HepG2 (cell line): ENCODE measurements at regions not wholly inside any gene's neighbourhood (a gene's known extent, or its start where the extent isn't known, plus 50 kb on each side); places are given as distances from the start of the nearest gene placed in this dataset.

ENCODE experiments used
- ATF2 ChIP-seq: sonication (generic); formaldehyde crosslinking; IDR thresholded peaks from 2 replicates; pipeline ENCODE4 v1.4.0; 2020; ENCODE audit warnings: missing genetic modification reagents
- CREB3 ChIP-seq: sonication (generic); formaldehyde crosslinking; IDR thresholded peaks from 2 replicates; pipeline ENCODE4 v1.5.0; 2020; ENCODE audit warnings: missing genetic modification reagents
- CTCF ChIP-seq: sonication (generic); formaldehyde crosslinking; IDR thresholded peaks from 2 replicates; pipeline ENCODE4 v1.5.0; 2020; ENCODE audit warnings: mild to moderate bottlenecking, missing genetic modification reagents, moderate library complexity
- ERF ChIP-seq: IDR thresholded peaks from 2 replicates; pipeline ENCODE4 v1.6.1; 2018; ENCODE audit warnings: missing biosample characterization, missing genetic modification reagents
- EZH2 ChIP-seq: conservative IDR thresholded peaks from 2 replicates; pipeline ENCODE4 v1.6.1; 2012; ENCODE audit warnings: mild to moderate bottlenecking, low read depth, low read length, moderate library complexity
- GABPA ChIP-seq, 2 experiments: IDR thresholded peaks; 2 replicates each; pipeline ENCODE4 v1.6.1; 2011 to 2016; ENCODE audit warnings: low read depth in 2 of 2, low read length in 1 of 2, missing biosample characterization in 1 of 2, missing genetic modification characterization in 1 of 2
- GATA4 ChIP-seq: sonication (generic); IDR thresholded peaks from 2 replicates; pipeline ENCODE4 v1.6.1; 2016; ENCODE audit warnings: antibody characterized with exemption, low read depth, borderline replicate concordance
- POLR2A ChIP-seq, 2 experiments: IDR thresholded peaks; 2 replicates each; pipeline ENCODE4 v1.6.1; 2011; ENCODE audit warnings: low read depth in 2 of 2, low read length in 2 of 2, mild to moderate bottlenecking in 1 of 2, moderate library complexity in 1 of 2; ENCODE audit not compliant: insufficient read depth in 1 of 2
- SALL2 ChIP-seq: sonication (generic); formaldehyde crosslinking; IDR thresholded peaks from 2 replicates; pipeline ENCODE4 v1.8.1; 2023; ENCODE audit warnings: mild to moderate bottlenecking, missing genetic modification reagents, inconsistent platforms
- ZBTB10 ChIP-seq: sonication (generic); formaldehyde crosslinking; IDR thresholded peaks from 2 replicates; pipeline ENCODE4 v1.4.0; 2020; ENCODE audit warnings: missing genetic modification reagents, borderline replicate concordance
- ZBTB20 ChIP-seq: sonication (generic); formaldehyde crosslinking; IDR thresholded peaks from 2 replicates; pipeline ENCODE4 v1.8.1; 2023; ENCODE audit warnings: missing genetic modification reagents, low read depth, mild to moderate bottlenecking, borderline replicate concordance
- ZNF660 ChIP-seq: sonication (generic); formaldehyde crosslinking; IDR thresholded peaks from 2 replicates; pipeline ENCODE4 v1.5.1; 2020; ENCODE audit warnings: mild to moderate bottlenecking, low read depth, missing genetic modification reagents, borderline replicate concordance
- ZNF687 ChIP-seq: sonication (generic); formaldehyde crosslinking; IDR thresholded peaks from 2 replicates; pipeline ENCODE4 v1.5.1; 2020; ENCODE audit warnings: mild to moderate bottlenecking, missing genetic modification reagents, moderate library complexity

GRCh38 chr20:12570371-12570770, 438.4 kb upstream of the SPTLC3 start:
- TF ChIP-seq EZH2 (no peak), CTCF (peak; percentile 77), ZNF687 (CRISPR knock-in tag) (no peak), ZNF660 (CRISPR knock-in tag) (no peak), CREB3 (CRISPR knock-in tag) (no peak), GABPA (IDR thresholded peaks at IDR 0.05; ENCODE audit: low read depth, low read length) (no peak), GABPA (CRISPR knock-in tag; IDR thresholded peaks at IDR 0.05; ENCODE audit: low read depth) (0 out of 2 replicates have a peak, but pooled peaks have one; percentile 25), GATA4 (no peak), POLR2A (IDR thresholded peaks at IDR 0.05; ENCODE audit: insufficient read depth in 1 of 2, low read depth in 2 of 2, low read length in 2 of 2) (no peak), ERF (CRISPR knock-in tag) (no peak), ATF2 (CRISPR knock-in tag) (no peak), SALL2 (CRISPR knock-in tag) (no peak), ZBTB20 (CRISPR knock-in tag) (no peak), ZBTB10 (CRISPR knock-in tag) (no peak)
